Activated naive CD4-positive, alpha-beta T cell treated with anti-CD3 and anti-CD28 coated beads, Interleukin-2, amount 10 ng/mL, durations not matched to agents 7 days and 5 days (primary cell): ENCODE measurements at regions not wholly inside any gene's neighbourhood (a gene's known extent, or its start where the extent isn't known, plus 50 kb on each side); places are given as distances from the start of the nearest gene placed in this dataset.
"Not testable (repeated sequence)": the region's sequence is repeated elsewhere in the genome, so short reads cannot be mapped to it uniquely, and the experiment has no call there.

ENCODE experiments used
- CTCF ChIA-PET: fragments of 350-600 bp; sonication (Branson Sonifier 250); formaldehyde crosslinking; loops from one replicate; lab custom pipeline; 2021; ENCODE audit warnings: antibody characterized with exemption; lab: Charles Lee
- DNase-seq: peaks from one replicate; pipeline ENCODE4 v3.0.0-alpha.2; 2020
- H3K27ac Mint-ChIP-seq: one replicate; pipeline ENCODE4 v1.8.0; 2021; ENCODE audit warnings: mild to moderate bottlenecking, moderate library complexity, mixed read lengths
- H3K27me3 Mint-ChIP-seq: one replicate; pipeline ENCODE4 v1.8.0; 2021; ENCODE audit warnings: mild to moderate bottlenecking, mixed read lengths
- H3K36me3 Mint-ChIP-seq: one replicate; pipeline ENCODE4 v1.8.0; 2021; ENCODE audit warnings: mixed read lengths
- H3K4me1 Mint-ChIP-seq: one replicate; pipeline ENCODE4 v1.8.0; 2021; ENCODE audit warnings: mixed read lengths
- H3K4me3 Mint-ChIP-seq: one replicate; pipeline ENCODE4 v1.8.0; 2021; ENCODE audit warnings: mild to moderate bottlenecking, moderate library complexity, mixed read lengths
- H3K9me3 Mint-ChIP-seq: one replicate; pipeline ENCODE4 v1.8.0; 2021; ENCODE audit warnings: mixed read lengths

- no peak overlapping the region for H3K27ac Mint-ChIP-seq
- no peaks in the 10 kb centered on the region for H3K9me3 Mint-ChIP-seq
- no peaks in the 10 kb centered on the region for H3K27me3 Mint-ChIP-seq
- CTCF ChIA-PET = no interaction called here
- no peaks in the 10 kb centered on the region for H3K36me3 Mint-ChIP-seq
- H3K4me1 Mint-ChIP-seq = no peaks in the 10 kb centered on the region
- no peak for DNase-seq
- no peak overlapping the region for H3K4me3 Mint-ChIP-seq
Measured at GRCh38 chr1:114032271-114033215, 53.3 kb downstream of the OLFML3 start.

GRCh38 chr1:114033216-114033706 is 54.0 kb downstream of the OLFML3 start:
- CTCF ChIA-PET = no interaction called here
- H3K27ac Mint-ChIP-seq = no peak overlapping the region
- H3K27me3 Mint-ChIP-seq = no peaks in the 10 kb centered on the region
- H3K4me1 Mint-ChIP-seq = no peaks in the 10 kb centered on the region
- DNase-seq = no peak
- no peaks in the 10 kb centered on the region for H3K36me3 Mint-ChIP-seq
- no peak overlapping the region for H3K4me3 Mint-ChIP-seq
- H3K9me3 Mint-ChIP-seq = no peaks in the 10 kb centered on the region

- no peaks in the 10 kb centered on the region for H3K4me1 Mint-ChIP-seq
- H3K27ac Mint-ChIP-seq = no peak overlapping the region
- no peaks in the 10 kb centered on the region for H3K27me3 Mint-ChIP-seq
- DNase-seq = no peak
- H3K36me3 Mint-ChIP-seq = no peaks in the 10 kb centered on the region
- H3K4me3 Mint-ChIP-seq = no peak overlapping the region
- H3K9me3 Mint-ChIP-seq = no peaks in the 10 kb centered on the region
- CTCF ChIA-PET = no interaction called here
Measured at GRCh38 chr1:114033961-114034360, 54.7 kb downstream of the OLFML3 start.

GRCh38 chr1:114034567-114035303 is 55.5 kb downstream of the OLFML3 start:
- H3K27me3 Mint-ChIP-seq = no peaks in the 10 kb centered on the region
- CTCF ChIA-PET = interaction anchor here (0.8 kb wide), 1 partner anchor 9 kb away, joined by 3 read pairs; no protein-coding TSS in a partner anchor
- no peak overlapping the region for H3K4me3 Mint-ChIP-seq
- H3K36me3 Mint-ChIP-seq = no peaks in the 10 kb centered on the region
- no peaks in the 10 kb centered on the region for H3K9me3 Mint-ChIP-seq
- H3K27ac Mint-ChIP-seq = no peak overlapping the region
- DNase-seq = no peak
- H3K4me1 Mint-ChIP-seq = no peaks in the 10 kb centered on the region

GRCh38 chr1:114035304-114035700 is 56.0 kb downstream of the OLFML3 start:
- Mint-ChIP-seq H3K4me1 (no peaks in the 10 kb centered on the region), H3K27me3 (peaks cover 3% of the 10 kb centered on the region), H3K36me3 (no peaks in the 10 kb centered on the region), H3K9me3 (no peaks in the 10 kb centered on the region), H3K27ac (no peak overlapping the region), H3K4me3 (no peak overlapping the region)
- DNase-seq = no peak
- CTCF ChIA-PET = interaction anchor here (0.8 kb wide), 1 partner anchor 8 kb away, joined by 3 read pairs; no protein-coding TSS in a partner anchor

- H3K36me3 Mint-ChIP-seq, DNase-seq, CTCF ChIA-PET, H3K4me1 Mint-ChIP-seq, H3K9me3 Mint-ChIP-seq, H3K4me3 Mint-ChIP-seq, H3K27ac Mint-ChIP-seq, H3K27me3 Mint-ChIP-seq: not testable (repeated sequence)
Measured at GRCh38 chr1:114036841-114037630, 57.8 kb downstream of the OLFML3 start.

GRCh38 chr1:114037631-114037890 is 58.3 kb downstream of the OLFML3 start:
- Mint-ChIP-seq H3K36me3 (no peaks in the 10 kb centered on the region), H3K9me3 (no peaks in the 10 kb centered on the region), H3K4me1 (no peaks in the 10 kb centered on the region), H3K4me3 (no peak overlapping the region), H3K27me3 (peaks cover 7% of the 10 kb centered on the region), H3K27ac (no peak overlapping the region)
- CTCF ChIA-PET = no interaction called here
- no peak for DNase-seq

- CTCF ChIA-PET = interaction anchor here (0.6 kb wide), 1 partner anchor 829 kb away, joined by 4 read pairs; no protein-coding TSS in a partner anchor
Measured at GRCh38 chr1:114037962-114038816, 58.9 kb downstream of the OLFML3 start.

More at GRCh38 chr1:114037962-114038816, 58.9 kb downstream of the OLFML3 start:
- DNase-seq = no peak
- Mint-ChIP-seq H3K27ac (no peak overlapping the region), H3K36me3 (no peaks in the 10 kb centered on the region), H3K9me3 (no peaks in the 10 kb centered on the region), H3K4me3 (no peak overlapping the region), H3K4me1 (no peaks in the 10 kb centered on the region), H3K27me3 (peaks cover 7% of the 10 kb centered on the region)
